Non-pigmented ciliary epithelial cell (primary cell): ENCODE measurements at regions not wholly inside any gene's neighbourhood (a gene's known extent, or its start where the extent isn't known, plus 50 kb on each side); places are given as distances from the start of the nearest gene placed in this dataset.

Experiments
- DNase-seq: peaks from one replicate; pipeline ENCODE4 v3.0.0-alpha.2; 2010; ENCODE audit warnings: low read depth

DNA sequence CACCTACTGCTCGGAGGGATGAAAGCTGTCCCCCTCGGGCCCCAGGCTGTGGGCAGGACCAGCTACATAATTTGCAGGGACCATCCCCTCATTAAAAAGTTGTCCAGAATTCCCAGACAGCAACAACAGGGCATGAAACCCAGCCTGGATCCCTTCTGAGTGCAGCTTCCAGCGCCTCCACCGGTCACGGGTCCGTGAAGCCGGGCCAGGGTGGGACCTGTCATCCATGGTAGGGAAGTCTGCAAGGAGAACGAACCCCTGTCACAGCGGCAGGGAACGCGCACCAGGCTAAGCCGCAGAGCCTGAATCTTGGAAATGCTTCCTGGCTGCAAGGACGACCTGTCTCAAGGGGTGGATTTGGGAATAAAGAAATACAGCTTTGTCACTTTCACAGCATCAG lies 214.2 kb downstream of the RBFOX3 start:
- DNase-seq: no peak

DNA sequence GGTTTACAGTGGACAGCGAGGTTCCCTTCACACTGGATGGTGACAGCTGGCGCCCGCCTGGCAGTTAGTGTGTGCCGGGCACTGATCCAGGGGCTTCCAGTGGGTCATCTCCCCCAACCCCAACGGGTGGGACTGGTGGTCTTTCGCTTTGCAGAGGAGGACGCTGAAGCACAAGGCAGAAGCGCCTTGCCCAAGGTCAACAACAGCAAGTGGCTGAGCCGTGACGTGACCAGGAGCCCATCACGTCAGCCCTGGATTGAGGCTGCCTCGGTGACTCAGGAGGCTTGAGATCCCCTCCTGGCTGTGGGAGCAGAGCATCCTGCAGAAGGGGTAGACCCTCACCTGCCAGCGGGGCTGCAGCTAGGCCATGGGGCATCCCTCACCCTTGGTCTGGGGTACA lies 215.3 kb downstream of the RBFOX3 start:
- no peak for DNase-seq

- DNase-seq: no peak
Measured at GRCh38 chr17:79395066-79395465, 215.8 kb downstream of the RBFOX3 start.

GRCh38 chr17:79393358-79394052 lies 217.3 kb downstream of the RBFOX3 start:
- no peak for DNase-seq

DNA sequence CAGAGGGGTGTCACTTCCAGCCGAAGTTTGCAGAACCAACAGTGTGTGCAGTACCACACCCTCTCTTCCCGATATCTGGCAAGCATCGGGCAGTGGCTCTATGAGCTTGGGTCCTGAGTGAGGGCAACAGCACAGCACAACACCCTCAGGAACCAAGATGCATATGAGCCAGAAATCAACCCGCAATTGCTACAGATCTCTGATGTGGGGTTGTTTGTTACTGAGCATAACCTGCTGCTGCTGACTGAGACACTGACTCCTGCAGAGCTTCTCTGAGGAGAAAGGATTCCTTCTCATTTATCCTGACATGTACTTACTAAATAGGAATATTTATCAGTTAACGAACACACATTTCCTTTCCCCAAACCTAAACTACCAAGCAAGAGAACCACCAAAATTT lies 218.3 kb downstream of the RBFOX3 start:
- DNase-seq: no peak

DNA sequence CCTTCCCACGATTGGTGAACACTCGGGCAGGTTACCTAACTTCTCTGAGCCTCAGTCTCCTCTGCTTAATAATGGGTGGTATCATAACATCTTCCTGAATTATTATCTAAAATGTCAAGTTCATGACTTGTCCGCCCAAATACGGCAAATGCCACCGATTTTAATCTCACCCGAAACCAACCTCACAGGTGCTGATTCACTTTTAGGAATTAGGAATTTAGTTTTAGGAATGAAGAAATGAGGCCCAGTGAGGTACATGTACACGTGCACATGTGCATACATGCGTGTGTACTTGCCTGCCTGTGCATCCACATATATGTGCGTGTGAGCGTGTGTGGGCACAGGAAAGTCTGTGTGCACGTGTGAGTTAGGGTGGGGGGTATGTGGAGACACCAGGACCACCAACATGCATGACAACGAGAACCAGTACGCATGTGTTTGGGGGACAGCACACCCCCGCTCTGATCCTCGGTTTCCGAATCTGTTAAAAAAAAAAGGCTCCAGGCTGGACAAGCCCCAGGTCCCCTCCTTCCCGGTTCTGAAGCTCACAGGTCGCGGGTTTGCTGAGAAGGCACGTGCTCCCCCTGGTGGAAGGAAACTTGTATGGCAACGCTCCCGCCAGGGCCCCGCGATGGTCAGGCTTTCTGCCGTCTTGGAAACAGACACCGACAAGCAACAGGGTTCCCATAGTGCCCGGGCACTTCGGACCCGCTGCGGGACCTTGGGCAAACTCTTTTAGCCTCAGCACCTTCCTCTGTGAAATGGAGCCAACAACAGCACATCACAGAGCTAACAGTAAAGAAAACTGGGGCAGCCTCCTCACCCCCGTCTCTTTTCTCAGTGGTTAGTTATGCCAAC lies 219.2 kb downstream of the RBFOX3 start:
- no peak for DNase-seq

GRCh38 chr17:79389896-79390295 lies 221.0 kb downstream of the RBFOX3 start:
- DNase-seq: no peak

DNA sequence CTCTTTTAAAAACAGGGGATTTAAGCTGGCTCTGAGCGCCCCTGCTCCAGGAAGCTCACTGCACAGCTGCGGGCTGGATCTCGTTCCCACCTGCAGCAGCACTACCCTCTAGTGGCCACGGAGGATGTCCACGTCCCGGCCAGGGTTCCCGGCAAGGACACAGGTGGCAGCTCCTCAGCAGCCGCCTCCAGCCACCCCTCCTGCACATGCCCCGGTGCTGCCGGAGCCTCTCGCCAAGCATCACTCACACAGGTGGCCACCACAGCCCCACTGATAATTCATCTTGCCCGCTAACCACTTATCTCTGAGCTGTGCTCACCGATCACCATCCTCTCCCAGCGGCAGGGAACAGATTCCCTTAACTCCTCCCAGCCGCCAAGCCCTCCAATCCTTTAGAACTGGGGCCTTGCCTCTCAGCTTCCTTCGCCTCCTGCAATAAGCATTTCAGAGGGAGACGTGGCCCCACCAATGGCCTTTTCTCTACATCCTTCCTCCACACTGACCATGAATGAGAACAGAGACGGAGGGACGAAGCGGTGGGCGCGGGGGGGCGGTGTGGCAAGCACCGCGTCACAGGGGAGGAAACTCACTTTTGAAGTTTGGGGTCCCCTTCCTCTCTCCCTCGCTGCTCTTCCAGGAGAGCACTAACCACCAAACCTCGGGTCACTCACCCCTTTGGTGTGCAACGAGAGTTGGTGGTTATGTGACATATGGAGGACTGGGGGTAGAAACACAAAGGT lies 222.1 kb downstream of the RBFOX3 start:
- DNase-seq: no peak

DNA sequence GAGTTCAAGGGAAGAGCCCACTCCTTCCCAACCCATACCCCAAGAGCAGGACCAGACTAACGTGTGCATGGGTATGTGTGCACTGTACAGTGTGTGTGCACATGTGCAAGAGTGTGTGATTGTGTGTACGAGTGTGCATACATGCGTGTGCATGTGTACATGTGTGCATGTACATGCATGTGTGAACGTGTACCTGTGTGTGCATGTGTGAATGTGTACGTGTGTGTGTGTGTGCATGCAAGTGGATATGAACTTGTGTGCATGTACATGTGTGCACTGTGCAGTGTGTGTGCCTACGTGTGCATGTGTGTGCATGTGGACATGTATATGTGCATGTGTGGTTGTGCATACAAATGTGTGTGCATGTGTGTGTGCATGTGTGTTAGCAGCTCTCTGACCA lies 223.1 kb downstream of the RBFOX3 start:
- DNase-seq: no peak

DNA sequence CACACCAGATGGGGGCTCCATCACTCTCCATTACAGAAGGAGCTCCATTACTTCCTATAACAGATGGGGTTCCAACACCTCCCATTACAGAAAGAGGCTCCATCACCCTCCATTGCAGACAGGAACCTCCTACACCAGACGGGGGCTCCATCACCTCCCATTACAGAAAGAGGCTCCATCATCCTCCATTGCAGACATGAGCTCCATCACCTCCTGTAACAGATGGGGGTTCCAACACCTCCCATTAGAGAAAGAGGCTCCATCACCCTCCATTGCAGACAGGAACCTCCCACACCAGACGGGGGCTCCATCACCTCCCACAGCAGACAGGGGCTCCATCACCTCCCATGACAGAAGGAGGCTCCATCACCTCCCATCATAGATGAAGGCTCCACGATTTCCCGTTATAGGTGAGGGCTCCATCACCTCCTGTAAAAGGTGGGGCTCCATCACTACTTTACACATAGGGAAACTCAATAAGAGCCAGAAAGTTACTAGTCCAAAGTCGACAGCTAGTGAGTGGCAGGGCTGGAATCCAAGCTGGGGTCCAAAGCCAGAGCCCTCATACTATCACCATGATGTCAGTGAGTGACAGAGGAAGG lies 224.8 kb downstream of the RBFOX3 start:
- DNase-seq: no peak

DNA sequence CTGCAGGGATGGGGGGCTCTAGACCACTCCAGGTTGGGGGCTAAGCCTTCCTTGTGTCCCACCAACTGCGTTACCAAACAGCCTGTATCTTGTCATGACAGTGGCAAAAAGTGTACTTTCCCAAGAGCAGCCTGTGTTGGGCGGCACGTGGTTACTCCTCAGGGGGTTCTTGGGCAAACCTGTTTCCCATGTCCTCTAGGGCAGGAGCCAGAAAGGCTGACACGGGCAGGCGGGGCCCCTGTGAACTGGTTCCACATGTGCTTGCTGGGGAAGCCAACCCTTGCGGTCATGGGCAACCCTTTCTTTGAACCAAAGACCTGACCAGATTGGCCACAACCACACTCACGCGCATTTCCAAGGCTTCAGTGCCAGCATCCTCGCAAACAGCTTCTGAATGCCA lies 228.5 kb downstream of the RBFOX3 start:
- DNase-seq: no peak

GRCh38 chr17:79379700-79380445 lies 231.0 kb downstream of the RBFOX3 start:
- DNase-seq: no peak

- no peak for DNase-seq
Measured at GRCh38 chr17:79377230-79377786, 233.5 kb downstream of the RBFOX3 start.

- DNase-seq: no peak
Measured at GRCh38 chr17:79374807-79375206, 236.0 kb downstream of the RBFOX3 start.

DNA sequence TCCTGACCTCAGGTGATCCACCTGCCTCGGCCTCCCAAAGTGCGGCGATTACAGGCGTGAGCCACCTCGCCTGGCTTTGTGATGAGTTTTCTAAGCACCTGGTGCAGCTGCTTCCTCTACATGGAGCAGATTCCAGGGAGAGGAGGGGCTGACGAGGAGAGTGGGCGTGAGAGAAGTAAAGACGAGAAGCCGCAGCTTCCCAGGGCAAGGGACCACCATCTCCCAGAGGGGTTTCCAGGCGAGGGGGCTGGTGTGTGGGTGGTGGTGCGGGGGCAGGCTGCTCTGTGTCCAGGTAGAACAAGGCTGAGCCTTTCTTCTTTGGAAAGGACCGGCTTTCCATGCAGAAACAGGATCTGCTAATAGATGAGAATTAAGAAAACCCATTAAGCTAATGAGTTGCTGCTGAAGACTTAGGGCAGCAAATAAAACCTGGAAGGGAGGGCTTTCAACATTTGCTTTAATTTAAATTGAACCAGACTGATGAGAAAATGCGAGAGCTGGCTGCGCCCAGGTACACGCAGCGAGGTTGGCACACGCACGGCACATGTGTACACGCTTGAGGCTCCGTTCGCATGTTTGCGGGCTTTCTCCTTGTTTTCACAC lies 236.7 kb downstream of the RBFOX3 start:
- no peak for DNase-seq

DNA sequence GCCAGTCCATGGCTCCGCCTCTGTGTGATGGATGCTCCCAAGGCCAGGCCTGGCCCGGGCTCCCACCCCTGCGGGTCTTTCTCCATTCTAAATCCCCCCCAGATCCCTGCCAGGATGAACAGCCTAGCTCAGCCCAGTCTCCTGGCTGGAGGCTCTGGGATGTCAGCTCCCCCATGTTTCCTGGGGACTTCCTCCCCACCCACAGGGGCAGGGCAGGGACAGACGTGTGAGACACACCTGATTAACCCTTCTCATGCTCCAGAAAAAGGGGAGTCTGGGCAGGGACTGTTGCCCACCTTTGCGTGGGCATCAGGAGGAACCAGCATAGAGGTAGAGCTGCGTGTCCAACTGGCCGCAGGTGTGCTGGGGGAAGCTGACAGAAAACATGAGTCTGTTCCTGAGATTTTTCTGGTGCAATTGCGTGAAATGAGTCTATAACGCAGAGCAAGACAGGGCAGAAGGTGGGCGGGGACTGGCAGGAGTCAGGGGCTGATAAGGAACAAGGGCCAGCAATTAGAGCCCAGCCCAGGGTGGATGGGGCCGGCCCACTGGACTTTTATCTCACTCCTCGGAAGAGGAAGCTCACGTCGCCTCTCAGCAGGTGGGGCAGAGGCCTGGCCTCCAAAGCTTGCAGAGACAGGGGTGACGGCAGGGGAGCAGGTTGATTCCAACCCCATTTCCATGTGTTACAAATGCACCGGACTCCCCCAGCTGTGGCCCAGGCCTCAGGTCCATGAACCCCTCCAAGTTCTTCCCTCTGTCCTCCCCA lies 238.2 kb downstream of the RBFOX3 start:
- no peak for DNase-seq

- DNase-seq: no peak
Measured at GRCh38 chr17:79371984-79372383, 238.9 kb downstream of the RBFOX3 start.

- no peak for DNase-seq
Measured at GRCh38 chr17:79370594-79370993, 240.3 kb downstream of the RBFOX3 start.

GRCh38 chr17:79370126-79370525 lies 240.7 kb downstream of the RBFOX3 start:
- no peak for DNase-seq

- DNase-seq: no peak
Measured at GRCh38 chr17:79369532-79369931, 241.3 kb downstream of the RBFOX3 start.
